ENCODE measurements at regions not wholly inside any gene's neighbourhood (a gene's known extent, or its start where the extent isn't known, plus 50 kb on each side); places are given as distances from the start of the nearest gene placed in this dataset.
"Not testable (repeated sequence)": the region's sequence is repeated elsewhere in the genome, so short reads cannot be mapped to it uniquely, and the experiment has no call there.

DNA sequence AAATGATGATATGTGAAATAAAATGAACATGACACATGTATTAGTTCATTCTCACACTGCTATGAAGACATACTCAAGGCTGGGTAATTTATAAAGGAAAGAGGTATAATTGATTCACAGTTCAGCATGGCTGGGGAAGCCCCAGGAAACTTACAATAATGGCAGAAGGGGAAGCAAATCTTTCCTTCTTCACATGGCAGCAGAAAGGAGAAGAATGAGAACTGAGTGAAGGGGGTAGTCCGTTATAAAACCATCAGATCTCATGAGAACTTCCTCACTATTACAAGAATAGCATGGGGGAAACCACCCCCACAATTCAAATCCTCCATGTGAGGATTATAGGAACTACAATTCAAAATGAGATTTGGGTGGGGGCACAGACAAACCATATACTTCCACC is 243.9 kb upstream of the GYPA start:
- no peak for DNase-seq

DNA sequence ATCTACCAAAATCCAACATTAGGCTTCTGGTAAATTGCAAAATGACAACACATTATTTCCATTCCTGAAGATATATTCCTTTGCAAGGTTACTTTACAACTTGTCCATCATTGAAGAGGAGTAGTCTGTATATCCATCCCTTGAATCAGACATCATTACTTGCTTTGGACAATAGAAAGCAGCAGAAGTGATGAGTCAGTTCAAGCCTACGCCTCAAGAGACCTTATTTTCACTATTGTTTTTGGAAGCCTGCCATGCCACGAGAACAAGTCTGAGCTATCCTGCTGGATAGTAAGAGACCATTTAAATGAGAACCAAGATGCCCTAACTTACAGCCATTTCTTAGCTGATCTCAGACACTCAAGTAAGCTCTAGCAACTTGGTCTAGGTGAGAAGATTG is 246.0 kb upstream of the HHIP start:
- DNase-seq, result no peak

GRCh38 chr4:144402176-144402575 is 243.8 kb upstream of the HHIP start:
- no peak for DNase-seq

DNA sequence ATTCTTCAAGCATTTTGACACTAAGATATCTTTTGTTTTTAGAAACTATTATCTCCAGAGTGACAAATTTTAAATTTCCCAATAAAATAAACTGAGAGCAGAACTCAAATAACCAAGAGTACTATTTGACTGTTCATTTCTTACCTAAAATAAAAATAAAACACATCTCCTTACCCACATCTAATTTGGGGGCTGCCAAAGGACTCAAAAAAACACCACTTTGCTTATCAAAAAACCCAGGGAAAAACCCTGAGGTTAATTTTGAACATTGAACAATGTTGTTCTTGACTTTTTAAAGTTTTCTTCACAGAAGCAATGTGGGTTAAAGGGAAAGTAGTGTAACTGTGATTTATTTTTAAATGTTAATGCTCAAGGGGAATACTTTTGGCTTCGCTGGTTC is 243.0 kb upstream of the HHIP start:
- no peak for DNase-seq

DNA sequence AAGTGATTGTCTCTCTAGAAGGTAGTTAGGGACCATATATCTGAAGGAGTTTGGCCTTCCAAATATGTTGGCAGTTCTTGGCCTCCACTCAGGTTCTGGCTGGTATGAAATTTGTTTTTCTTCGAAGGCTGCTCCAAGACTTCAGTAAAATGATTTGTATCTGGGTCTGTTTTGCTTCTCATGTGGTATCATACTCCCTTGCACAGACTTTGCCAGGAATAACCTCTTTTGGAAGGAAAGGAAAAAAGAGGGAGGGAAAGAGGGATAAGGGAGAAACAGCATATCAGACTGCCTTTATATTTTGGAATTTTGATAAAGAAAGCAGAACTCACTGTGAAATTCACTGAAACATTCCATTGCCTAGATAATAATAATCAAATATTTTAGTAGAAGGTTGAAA is 242.1 kb upstream of the HHIP start:
- DNase-seq, result no peak

DNA sequence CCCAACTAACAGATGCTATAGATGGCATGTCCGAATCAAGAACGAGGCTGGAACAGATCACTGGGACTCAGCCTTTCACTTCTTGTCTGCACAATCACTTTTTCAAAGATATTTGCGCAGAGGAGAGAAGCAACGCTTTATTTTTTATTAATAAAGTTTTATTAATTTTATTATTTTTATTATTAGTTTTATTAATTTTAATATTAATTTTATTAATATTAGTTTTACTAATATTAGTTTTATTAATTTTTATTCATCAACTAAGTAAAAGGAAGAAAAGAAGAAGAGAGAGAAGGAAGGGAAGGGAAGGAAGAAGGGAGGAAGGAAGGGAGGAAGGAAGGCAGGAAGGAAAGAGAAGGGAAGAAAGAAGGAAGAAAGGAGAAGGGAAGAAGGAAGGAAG is 236.4 kb upstream of the HHIP start:
- DNase-seq, result no peak

DNA sequence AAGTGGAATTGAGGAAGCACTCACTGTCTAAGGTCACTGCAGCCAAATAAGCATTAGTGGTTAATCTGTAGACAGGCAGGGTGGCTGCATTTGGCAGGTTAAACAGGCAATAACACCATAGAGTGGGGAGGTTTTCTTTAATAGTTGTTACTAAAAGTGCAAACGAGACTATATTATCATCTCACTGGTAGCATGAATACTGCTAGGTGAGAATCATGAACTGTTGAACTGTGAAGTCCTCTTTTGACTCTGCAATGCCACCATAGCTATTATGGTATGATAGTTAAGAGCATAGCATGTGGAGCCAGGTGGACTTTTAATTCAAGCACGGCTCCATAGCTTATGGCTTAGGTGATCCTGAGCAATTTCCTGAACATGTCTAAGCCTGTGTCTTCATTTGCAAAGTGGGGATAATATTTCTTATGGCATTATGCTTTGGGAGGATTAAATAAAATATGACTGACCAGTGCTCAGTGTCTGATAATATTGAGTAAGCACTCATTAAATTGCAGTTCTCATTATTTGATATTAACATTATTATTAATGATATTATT is 235.6 kb upstream of the HHIP start:
- DNase-seq, result no peak

GRCh38 chr4:144411119-144411518 is 234.8 kb upstream of the HHIP start:
- no peak for DNase-seq

- DNase-seq, result no peak
These were observed 234.3 kb upstream of the HHIP start for GRCh38 chr4:144411700-144412099.

- no peak for DNase-seq
These were observed 224.9 kb upstream of the HHIP start for GRCh38 chr4:144421056-144421455.

DNA sequence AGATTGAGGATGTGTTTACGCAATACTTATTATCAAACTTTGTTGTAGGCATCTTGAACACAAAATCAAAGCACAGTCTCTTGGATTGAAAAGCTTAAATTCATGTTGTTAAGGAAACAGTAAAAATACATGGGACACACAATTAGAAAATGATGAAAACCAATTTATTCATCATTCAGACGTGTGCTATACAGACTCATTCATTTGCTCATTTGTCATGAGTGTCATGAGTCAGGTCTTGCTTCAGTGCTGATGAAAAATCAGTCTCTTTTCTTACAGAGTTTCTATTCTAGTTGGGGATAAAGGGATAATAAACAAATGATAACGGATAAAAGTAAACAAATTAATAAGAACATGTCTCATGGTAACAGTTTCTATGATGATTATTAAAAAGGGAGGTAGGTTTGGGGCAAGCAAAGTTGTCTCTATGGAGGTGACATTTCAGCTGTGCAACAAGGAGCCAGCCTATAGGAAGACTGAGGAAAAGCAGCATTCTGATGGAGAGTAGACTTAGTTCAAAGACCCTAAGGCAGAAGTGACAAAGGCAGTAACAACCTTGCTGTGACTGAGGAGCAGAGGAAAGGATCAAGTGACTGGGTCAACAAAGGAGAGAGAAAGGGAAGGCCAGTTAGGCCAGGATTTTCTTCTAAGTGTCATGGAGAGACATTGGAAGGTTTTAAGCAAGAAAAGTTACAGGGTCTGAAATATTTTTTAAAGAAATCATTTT is 224.0 kb upstream of the HHIP start:
- no peak for DNase-seq

DNA sequence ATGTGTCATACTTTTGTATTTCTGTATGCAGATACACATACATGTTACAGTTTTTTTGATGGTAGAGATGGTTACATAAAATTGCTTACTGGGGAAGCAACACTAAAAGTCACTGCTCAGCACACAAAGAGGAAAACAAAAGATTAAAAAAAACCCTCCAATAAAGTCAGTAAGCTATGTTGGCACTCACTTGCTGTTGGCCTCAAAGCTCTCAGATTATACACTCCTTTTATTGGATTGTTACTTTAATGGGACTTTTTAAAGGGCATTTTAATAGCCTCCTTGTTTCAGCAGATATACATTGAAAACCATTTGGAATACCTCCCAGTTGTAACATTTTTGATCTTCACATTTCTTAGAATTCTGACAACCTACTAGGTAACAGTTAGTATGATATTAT is 222.0 kb upstream of the HHIP start:
- no peak for DNase-seq

- not testable (repeated sequence) for DNase-seq
These were observed 219.9 kb upstream of the HHIP start for GRCh38 chr4:144426023-144426422.

GRCh38 chr4:144442713-144443112 is 203.2 kb upstream of the HHIP start:
- no peak for DNase-seq

GRCh38 chr4:144449611-144450010 is 196.3 kb upstream of the HHIP start:
- no peak for DNase-seq

- DNase-seq, result no peak
These were observed 195.4 kb upstream of the HHIP start for GRCh38 chr4:144450526-144450925.

GRCh38 chr4:144451766-144452450 is 194.0 kb upstream of the HHIP start:
- DNase-seq, result no peak

GRCh38 chr4:144456196-144456595 is 189.8 kb upstream of the HHIP start:
- DNase-seq, result no peak

- DNase-seq, result no peak
These were observed 184.1 kb upstream of the HHIP start for GRCh38 chr4:144461906-144462305.

DNA sequence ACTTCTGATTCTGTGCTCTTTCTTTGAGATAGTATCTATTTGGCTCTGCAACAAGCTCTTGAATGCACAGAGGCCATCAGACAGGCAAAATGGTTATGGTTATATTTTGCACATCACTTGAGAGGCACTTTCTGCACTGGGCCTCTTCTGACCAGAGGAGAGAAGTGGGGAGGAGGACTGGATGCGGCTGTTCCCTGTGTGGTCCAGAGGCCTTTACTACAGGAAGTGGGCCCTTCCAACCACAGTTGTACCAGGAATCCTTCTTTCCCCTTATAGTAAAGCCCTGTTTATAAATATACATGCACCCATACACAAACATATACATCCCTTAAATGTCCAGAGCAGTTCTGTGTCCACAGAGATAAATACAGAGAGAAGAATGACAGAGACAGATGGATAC is 182.7 kb upstream of the HHIP start:
- no peak for DNase-seq

GRCh38 chr4:144463896-144464295 is 182.1 kb upstream of the HHIP start:
- DNase-seq, result no peak

DNA sequence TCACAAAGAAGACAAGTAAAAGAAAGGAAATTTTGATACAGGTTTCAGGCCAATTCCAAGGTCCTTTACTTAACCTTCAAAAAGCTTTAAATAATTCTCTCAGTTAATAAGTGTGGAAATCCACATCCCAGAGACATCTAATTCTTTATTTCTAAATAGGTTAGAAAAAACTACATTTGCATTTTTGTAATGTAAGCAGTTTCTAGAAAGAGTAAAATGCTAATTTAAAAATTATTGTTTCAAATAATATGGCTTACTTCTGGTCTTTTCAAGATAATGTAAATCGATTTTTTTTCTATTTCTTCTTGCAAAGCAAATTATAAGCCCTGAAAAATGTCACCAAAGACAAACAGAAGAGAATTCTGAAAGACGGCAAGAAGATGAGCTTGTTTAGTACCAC is 180.4 kb upstream of the HHIP start:
- no peak for DNase-seq

GRCh38 chr4:144480068-144480467 is 165.9 kb upstream of the HHIP start:
- DNase-seq, result no peak

GRCh38 chr4:144489831-144490230 is 156.1 kb upstream of the HHIP start:
- no peak for DNase-seq

GRCh38 chr4:144494280-144494679 is 151.7 kb upstream of the HHIP start:
- DNase-seq, result no peak

All from GF-D8 (cell line).